Heart right ventricle (tissue), 16 donors: ENCODE measurements at regions not wholly inside any gene's neighbourhood (a gene's known extent, or its start where the extent isn't known, plus 50 kb on each side); places are given as distances from the start of the nearest gene placed in this dataset.
A peak's percentile ranks its signal among the peaks of the same experiment; 100 is the strongest.

ENCODE experiments used
- ATAC-seq, 8 donors: fragments of 200-7000 bp; cut with Tn5 transposase; one replicate each; pipeline ENCODE4 v1.9.1; 2020; ENCODE audit warnings: mild to moderate bottlenecking in 8 of 8, moderate library complexity in 8 of 8, moderate number of reproducible peaks in 1 of 8
- DNase-seq, 2 donors: peaks; one replicate each; pipeline ENCODE4 v3.0.0-alpha.2; 2020
- H3K27ac ChIP-seq, 10 donors: fragments of 200-600 bp; sonication (generic) in 2 of 10; one replicate each; pipeline versions ENCODE4 v1.5.0 to v1.8.0; 2020 to 2022; ENCODE audit warnings: mild to moderate bottlenecking in 3 of 10
- H3K27me3 ChIP-seq, 7 donors: fragments of 200-600 bp; one replicate each; pipeline ENCODE4 v1.8.0; 2021 to 2022; ENCODE audit warnings: mild to moderate bottlenecking in 2 of 7
- H3K36me3 ChIP-seq, 9 donors: fragments of 200-600 bp; sonication (generic) in 1 of 9; one replicate each; pipeline versions ENCODE4 v1.5.0 to v1.8.0; 2020 to 2022; ENCODE audit warnings: mild to moderate bottlenecking in 2 of 9
- H3K4me1 ChIP-seq, 9 donors: fragments of 200-600 bp; sonication (generic) in 1 of 9; one replicate each; pipeline versions ENCODE4 v1.5.0 to v1.8.0; 2020 to 2022; ENCODE audit warnings: mild to moderate bottlenecking in 4 of 9
- H3K4me3 ChIP-seq, 10 donors: fragments of 200-600 bp; sonication (generic) in 2 of 10; one replicate each; pipeline versions ENCODE4 v1.5.0 to v1.8.0; 2020 to 2022; ENCODE audit warnings: mild to moderate bottlenecking in 7 of 10, moderate library complexity in 2 of 10
- H3K9me3 ChIP-seq, 11 donors: fragments of 200-600 bp in 10 of 11; sonication (generic) in 2 of 11; one replicate each; pipeline versions ENCODE4 v1.5.0 to v1.8.0; 2013 to 2022; ENCODE audit warnings: mild to moderate bottlenecking in 2 of 11, control low read depth in 1 of 11, moderate library complexity in 1 of 11
- CTCF ChIP-seq, 9 donors: fragments of 200-600 bp; sonication (generic) in 2 of 9; IDR thresholded peaks; one replicate each; pipeline versions ENCODE4 v1.5.0 to v1.8.0; 2021 to 2022; ENCODE audit warnings: antibody characterized with exemption in 9 of 9, mild to moderate bottlenecking in 5 of 9, moderate library complexity in 1 of 9
- WGBS, 2 donors: extraction: QIAGEN DNeasy Blood & Tissue Kit; methylation state at CpG; one replicate each; pipeline ENCODE4 v1.1.7; 2013; ENCODE audit warnings: inconsistent platforms in 1 of 2; 5-methylcytosine and 5-hydroxymethylcytosine counted together
- intact Hi-C, 10 donors: fragments of 100-400 bp; cut with DNase I; formaldehyde crosslinking; loops; one replicate each; pipeline versions ENCODE4 v1.11.1 to v1.14.2; 2022
- donor health status: Arrhythmogenic right ventricular cardiomyopathy.
- donor health status: ischemic (EF 13 %, LVEDD 7.1; RV severe dilation, severe dysfunction).
- donor health status: healthy with polysubstance abuse.
- donor health status: DM: no; HTN: yes; CAD: no.
- donor health status: DM: no; HTN: no; CAD: no.
- donor health status: ischemic (EF 25% LVEDD 6.9; RV normal size, moderate dysfunction).
- donor health status: ischemic (EF 25% LVEDD 5.7; RV mildly dilated, moderate dysfunction).
- donor health status: healthy.
- donor health status: DM: yes; HTN: yes; CAD: no.
- donor health status: Ischemic cardiomyopathy.
- donor health status: ischemic (EF 35%, LVEDD 5.7; RV mildly dilated, moderate dysfunction).
- donor health status: nonischemic (EF 11% LVEDD 7.7; RV severe dilation, severe dysfunction).
- donor health status: DM: yes; HTN: yes; CAD: no.
- donor health status: PGD.
- donor health status: ischemic (EF 29% LVEDD 5.4; RV normal size, mild dysfunction).
- donor health status: nonischemic (EF 23%, LVEDD 6.1; RV moderate dilation, normal function).

- Histone ChIP-seq H3K4me1 (peaks cover 0 to 7% (median 0%) of the 10 kb centered on the region in 9 donors), H3K9me3 (peaks cover 0 to 4% (median 0%) of the 10 kb centered on the region in 11 donors), H3K4me3 (no peak overlapping the region), H3K36me3 (no peaks in the 10 kb centered on the region), H3K27me3 (no peaks in the 10 kb centered on the region), H3K27ac (no peak overlapping the region)
- no peak for DNase-seq
- peak in 1 of 8 donors; percentile 37 for ATAC-seq
- intact Hi-C loops: no loop called here
- 85 to 87% methylated on average over 2 of the region's 2 CpGs for WGBS, 2 donors
- no peak for TF ChIP-seq CTCF (IDR thresholded peaks at IDR 0.05)
Measured at GRCh38 chr5:110265162-110265561, 461.3 kb downstream of the TMEM232 start.

- peaks cover 0 to 4% (median 0%) of the 10 kb centered on the region in 11 donors for H3K9me3 ChIP-seq
- H3K4me1 ChIP-seq: peaks cover 0 to 7% (median 0%) of the 10 kb centered on the region in 9 donors
- TF ChIP-seq CTCF (IDR thresholded peaks at IDR 0.05): no peak
- intact Hi-C loops: no loop called here
- no peaks in the 10 kb centered on the region for H3K27me3 ChIP-seq
- WGBS, 2 donors: 89 to 91% methylated on average over 9 of the region's 9 CpGs
- DNase-seq (no peak), ATAC-seq (no peak)
- H3K4me3 ChIP-seq: no peak overlapping the region
- no peaks in the 10 kb centered on the region for H3K36me3 ChIP-seq
- no peak overlapping the region for H3K27ac ChIP-seq
Measured at GRCh38 chr5:110267714-110268113, 458.8 kb downstream of the TMEM232 start.

DNA sequence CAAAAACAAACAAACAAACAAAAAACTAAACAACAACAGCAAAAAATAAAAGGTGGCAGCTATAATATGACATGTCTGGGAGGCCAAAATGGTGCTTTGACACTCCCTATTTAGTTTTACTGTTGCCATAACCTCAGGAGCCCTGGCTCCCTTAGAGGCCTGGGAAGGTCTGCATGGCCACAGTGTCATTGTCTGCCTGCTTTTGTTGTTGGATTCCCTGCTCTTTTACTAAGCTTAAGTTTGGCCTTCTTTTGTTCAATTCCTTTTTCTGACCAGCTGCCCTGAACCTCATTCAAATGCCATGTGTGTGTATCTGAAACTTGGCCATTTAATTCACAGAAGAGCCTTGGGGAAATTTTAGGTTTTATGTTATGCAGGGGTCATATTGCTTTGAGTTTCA is 458.2 kb downstream of the TMEM232 start:
- Histone ChIP-seq H3K36me3 (no peaks in the 10 kb centered on the region), H3K4me1 (peaks cover 0 to 7% (median 0%) of the 10 kb centered on the region in 9 donors), H3K27ac (no peak overlapping the region), H3K9me3 (peaks cover 0 to 4% (median 0%) of the 10 kb centered on the region in 11 donors), H3K4me3 (no peak overlapping the region), H3K27me3 (no peaks in the 10 kb centered on the region)
- no peak for DNase-seq
- intact Hi-C loops: no loop called here
- ATAC-seq: no peak
- TF ChIP-seq CTCF (IDR thresholded peaks at IDR 0.05): no peak

GRCh38 chr5:110268985-110269384 is 457.5 kb downstream of the TMEM232 start:
- no peak overlapping the region for H3K27ac ChIP-seq
- H3K36me3 ChIP-seq: no peaks in the 10 kb centered on the region
- no peak overlapping the region for H3K4me3 ChIP-seq
- no peak for DNase-seq
- intact Hi-C loops: no loop called here
- whole genome bisulfite sequencing, 2 donors: 70 to 81% methylated on average over 1 of the region's 1 CpG
- ATAC-seq: no peak
- no peaks in the 10 kb centered on the region for H3K27me3 ChIP-seq
- no peak for TF ChIP-seq CTCF (IDR thresholded peaks at IDR 0.05)
- H3K4me1 ChIP-seq: peaks cover 0 to 7% (median 0%) of the 10 kb centered on the region in 9 donors
- no peaks in the 10 kb centered on the region for H3K9me3 ChIP-seq
